ENCODE measurements at regions not wholly inside any gene's neighbourhood (a gene's known extent, or its start where the extent isn't known, plus 50 kb on each side); places are given as distances from the start of the nearest gene placed in this dataset.

DNA sequence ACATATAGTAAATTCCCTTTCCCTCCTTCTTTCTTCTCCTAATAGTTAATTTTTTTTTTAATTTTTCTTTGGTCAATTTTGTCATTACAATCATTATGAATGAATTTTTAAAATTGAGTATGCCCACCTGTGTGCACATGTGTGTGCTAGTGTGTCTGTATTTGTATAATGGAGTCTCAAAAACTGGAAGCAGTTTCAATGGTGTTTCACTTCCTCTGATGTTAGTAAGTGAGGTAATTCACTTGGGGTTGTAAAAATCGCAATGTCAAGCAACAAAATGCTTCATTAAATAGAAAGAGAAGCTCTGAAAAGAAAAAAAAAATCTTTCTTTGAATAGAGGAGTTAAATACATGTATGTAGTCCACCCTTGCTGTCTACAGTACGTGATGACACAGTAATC lies 1467.6 kb upstream of the NUDT12 start:
- TF ChIP-seq, protein P1, sequence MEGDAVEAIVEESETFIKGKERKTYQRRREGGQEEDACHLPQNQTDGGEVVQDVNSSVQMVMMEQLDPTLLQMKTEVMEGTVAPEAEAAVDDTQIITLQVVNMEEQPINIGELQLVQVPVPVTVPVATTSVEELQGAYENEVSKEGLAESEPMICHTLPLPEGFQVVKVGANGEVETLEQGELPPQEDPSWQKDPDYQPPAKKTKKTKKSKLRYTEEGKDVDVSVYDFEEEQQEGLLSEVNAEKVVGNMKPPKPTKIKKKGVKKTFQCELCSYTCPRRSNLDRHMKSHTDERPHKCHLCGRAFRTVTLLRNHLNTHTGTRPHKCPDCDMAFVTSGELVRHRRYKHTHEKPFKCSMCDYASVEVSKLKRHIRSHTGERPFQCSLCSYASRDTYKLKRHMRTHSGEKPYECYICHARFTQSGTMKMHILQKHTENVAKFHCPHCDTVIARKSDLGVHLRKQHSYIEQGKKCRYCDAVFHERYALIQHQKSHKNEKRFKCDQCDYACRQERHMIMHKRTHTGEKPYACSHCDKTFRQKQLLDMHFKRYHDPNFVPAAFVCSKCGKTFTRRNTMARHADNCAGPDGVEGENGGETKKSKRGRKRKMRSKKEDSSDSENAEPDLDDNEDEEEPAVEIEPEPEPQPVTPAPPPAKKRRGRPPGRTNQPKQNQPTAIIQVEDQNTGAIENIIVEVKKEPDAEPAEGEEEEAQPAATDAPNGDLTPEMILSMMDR (IDR thresholded peaks at IDR 0.05): no peak
- TF ChIP-seq GABPA (IDR thresholded peaks at IDR 0.05; ENCODE audit: low read depth) (no peak), EZH2phosphoT487 (IDR thresholded peaks at IDR 0.05; ENCODE audit: borderline replicate concordance, low read depth) (no peak), GATA2 (CRISPR knock-in tag; IDR thresholded peaks at IDR 0.05) (no peak), RAD21 (IDR thresholded peaks at IDR 0.05; ENCODE audit: low read length) (no peak), EP300 (IDR thresholded peaks at IDR 0.05; ENCODE audit: borderline replicate concordance in 1 of 2, low read depth in 1 of 2, low read length in 1 of 2) (no peak), SIN3A (IDR thresholded peaks at IDR 0.05; ENCODE audit: borderline replicate concordance, low read depth, low read length) (no peak), YY1 (IDR thresholded peaks at IDR 0.05; ENCODE audit: low read depth) (no peak), NFIC (IDR thresholded peaks at IDR 0.05; ENCODE audit: borderline replicate concordance) (no peak), SMC3 (IDR thresholded peaks at IDR 0.05; ENCODE audit: low read depth, low read length) (no peak)
- TF ChIP-seq, protein P2, sequence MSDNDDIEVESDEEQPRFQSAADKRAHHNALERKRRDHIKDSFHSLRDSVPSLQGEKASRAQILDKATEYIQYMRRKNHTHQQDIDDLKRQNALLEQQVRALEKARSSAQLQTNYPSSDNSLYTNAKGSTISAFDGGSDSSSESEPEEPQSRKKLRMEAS (IDR thresholded peaks at IDR 0.05; ENCODE audit: low read depth): no peak
- TF ChIP-seq, protein P3, sequence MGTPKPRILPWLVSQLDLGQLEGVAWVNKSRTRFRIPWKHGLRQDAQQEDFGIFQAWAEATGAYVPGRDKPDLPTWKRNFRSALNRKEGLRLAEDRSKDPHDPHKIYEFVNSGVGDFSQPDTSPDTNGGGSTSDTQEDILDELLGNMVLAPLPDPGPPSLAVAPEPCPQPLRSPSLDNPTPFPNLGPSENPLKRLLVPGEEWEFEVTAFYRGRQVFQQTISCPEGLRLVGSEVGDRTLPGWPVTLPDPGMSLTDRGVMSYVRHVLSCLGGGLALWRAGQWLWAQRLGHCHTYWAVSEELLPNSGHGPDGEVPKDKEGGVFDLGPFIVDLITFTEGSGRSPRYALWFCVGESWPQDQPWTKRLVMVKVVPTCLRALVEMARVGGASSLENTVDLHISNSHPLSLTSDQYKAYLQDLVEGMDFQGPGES (IDR thresholded peaks at IDR 0.05; ENCODE audit: low read depth, low read length): no peak
- TF ChIP-seq, protein P4, sequence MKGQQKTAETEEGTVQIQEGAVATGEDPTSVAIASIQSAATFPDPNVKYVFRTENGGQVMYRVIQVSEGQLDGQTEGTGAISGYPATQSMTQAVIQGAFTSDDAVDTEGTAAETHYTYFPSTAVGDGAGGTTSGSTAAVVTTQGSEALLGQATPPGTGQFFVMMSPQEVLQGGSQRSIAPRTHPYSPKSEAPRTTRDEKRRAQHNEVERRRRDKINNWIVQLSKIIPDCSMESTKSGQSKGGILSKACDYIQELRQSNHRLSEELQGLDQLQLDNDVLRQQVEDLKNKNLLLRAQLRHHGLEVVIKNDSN (IDR thresholded peaks at IDR 0.05; ENCODE audit: borderline replicate concordance, low read depth): no peak
- TF ChIP-seq, protein P5, sequence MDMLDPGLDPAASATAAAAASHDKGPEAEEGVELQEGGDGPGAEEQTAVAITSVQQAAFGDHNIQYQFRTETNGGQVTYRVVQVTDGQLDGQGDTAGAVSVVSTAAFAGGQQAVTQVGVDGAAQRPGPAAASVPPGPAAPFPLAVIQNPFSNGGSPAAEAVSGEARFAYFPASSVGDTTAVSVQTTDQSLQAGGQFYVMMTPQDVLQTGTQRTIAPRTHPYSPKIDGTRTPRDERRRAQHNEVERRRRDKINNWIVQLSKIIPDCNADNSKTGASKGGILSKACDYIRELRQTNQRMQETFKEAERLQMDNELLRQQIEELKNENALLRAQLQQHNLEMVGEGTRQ (IDR thresholded peaks at IDR 0.05; ENCODE audit: borderline replicate concordance, low read depth, low read length): no peak
